ENCODE measurements at regions not wholly inside any gene's neighbourhood (a gene's known extent, or its start where the extent isn't known, plus 50 kb on each side); places are given as distances from the start of the nearest gene placed in this dataset.

DNA sequence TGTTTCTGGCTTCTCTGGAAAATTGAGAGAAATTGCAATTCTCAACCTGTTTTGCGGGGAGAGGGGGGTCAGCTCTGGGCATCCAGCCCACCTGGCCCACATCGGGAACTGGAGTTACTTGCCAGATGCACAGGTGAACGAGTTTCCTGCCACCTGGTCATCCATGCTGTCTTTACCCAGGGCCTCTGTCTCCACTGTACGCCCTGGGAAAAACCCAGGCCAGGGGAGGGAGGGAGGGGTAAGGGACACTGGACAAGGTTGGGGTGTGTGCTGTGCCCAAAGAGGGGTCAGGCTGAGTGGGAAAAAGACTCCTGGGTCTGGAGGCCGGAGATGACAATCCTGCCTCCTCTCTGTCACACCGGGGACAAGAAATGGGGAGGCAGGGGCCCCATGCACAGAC, 307.6 kb downstream of the ZNF536 start:
- DNase-seq (no peak), ATAC-seq (no peak)
- TF ChIP-seq, protein P1, sequence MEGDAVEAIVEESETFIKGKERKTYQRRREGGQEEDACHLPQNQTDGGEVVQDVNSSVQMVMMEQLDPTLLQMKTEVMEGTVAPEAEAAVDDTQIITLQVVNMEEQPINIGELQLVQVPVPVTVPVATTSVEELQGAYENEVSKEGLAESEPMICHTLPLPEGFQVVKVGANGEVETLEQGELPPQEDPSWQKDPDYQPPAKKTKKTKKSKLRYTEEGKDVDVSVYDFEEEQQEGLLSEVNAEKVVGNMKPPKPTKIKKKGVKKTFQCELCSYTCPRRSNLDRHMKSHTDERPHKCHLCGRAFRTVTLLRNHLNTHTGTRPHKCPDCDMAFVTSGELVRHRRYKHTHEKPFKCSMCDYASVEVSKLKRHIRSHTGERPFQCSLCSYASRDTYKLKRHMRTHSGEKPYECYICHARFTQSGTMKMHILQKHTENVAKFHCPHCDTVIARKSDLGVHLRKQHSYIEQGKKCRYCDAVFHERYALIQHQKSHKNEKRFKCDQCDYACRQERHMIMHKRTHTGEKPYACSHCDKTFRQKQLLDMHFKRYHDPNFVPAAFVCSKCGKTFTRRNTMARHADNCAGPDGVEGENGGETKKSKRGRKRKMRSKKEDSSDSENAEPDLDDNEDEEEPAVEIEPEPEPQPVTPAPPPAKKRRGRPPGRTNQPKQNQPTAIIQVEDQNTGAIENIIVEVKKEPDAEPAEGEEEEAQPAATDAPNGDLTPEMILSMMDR (IDR thresholded peaks at IDR 0.05): no peak
- H3K36me3 ChIP-seq: no peaks in the 10 kb centered on the region
- H3K4me1 ChIP-seq: peaks cover 6% of the 10 kb centered on the region
- no peak overlapping the region for H3K27ac ChIP-seq
- intact Hi-C loops (cut with DNase I): no loop called here
- no peak overlapping the region for H3K4me3 ChIP-seq
- H3K27me3 ChIP-seq (ENCODE audit: low read depth): peaks cover 12% of the 10 kb centered on the region
- no peaks in the 10 kb centered on the region for H3K9me3 ChIP-seq

DNA sequence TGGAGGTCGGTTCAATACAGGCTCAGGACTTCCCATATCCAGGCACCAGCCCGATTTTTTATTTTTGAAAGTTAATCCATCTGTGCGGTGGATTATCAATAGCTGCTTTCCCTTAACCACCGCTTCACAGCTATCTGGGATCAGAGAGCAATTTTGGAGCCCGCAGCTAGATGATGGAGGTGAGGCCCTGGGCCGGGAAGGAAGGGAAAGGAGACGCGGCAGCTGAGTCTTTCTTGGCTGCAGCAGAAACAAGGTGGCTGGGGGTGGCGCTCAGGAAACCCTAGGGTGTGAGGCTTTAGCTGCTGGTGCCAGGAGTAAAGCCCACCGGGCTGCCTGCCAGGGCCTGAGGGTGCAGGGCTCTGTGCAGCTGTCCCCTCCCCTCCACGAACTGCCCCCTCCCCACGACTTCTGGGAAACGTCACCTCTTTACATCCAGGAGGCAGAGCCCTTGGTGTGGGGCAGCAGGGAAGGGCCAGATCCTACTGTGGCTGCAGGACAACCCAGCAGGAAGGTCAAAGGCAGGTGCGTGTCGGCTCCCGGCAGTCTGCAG, 307.0 kb downstream of the ZNF536 start:
- no peak overlapping the region for H3K4me3 ChIP-seq
- no peak for ATAC-seq
- TF ChIP-seq, protein P1 (IDR thresholded peaks at IDR 0.05): no peak

DNA sequence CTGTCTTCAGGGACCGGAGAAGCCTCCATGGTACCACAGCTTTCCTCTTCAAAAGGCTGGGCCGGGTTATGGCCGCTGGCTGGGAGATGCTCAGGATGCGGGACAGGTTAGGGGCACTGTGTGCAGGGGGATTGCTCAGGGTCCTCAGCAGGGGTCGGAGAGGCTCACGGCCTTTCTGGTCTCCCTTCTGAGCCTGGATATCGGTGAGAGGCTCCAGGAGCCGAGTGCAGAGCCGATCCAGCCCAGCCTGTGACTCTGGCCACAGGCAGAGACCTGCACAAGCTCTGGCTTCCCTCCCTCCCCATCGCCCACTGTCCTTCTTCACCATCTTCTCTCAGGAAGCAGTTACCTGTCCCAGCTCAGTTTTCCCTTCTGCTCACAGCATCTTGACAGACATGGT, 306.0 kb downstream of the ZNF536 start:
- Histone ChIP-seq H3K36me3 (no peaks in the 10 kb centered on the region), H3K9me3 (no peaks in the 10 kb centered on the region), H3K4me3 (no peak overlapping the region), H3K27ac (no peak overlapping the region), H3K27me3 (ENCODE audit: low read depth) (peaks cover 20% of the 10 kb centered on the region), H3K4me1 (peaks cover 6% of the 10 kb centered on the region)
- ATAC-seq: no peak
- intact Hi-C loops (cut with DNase I): no loop called here
- no peak for DNase-seq
- TF ChIP-seq, protein P1 (IDR thresholded peaks at IDR 0.05): no peak

More for the DNA sequence above, 307.0 kb downstream of the ZNF536 start:
- intact Hi-C loops (cut with DNase I): no loop called here
- no peak overlapping the region for H3K27ac ChIP-seq
- no peaks in the 10 kb centered on the region for H3K9me3 ChIP-seq
- peaks cover 17% of the 10 kb centered on the region for H3K27me3 ChIP-seq (ENCODE audit: low read depth)
- H3K36me3 ChIP-seq: no peaks in the 10 kb centered on the region
- no peak for DNase-seq
- H3K4me1 ChIP-seq: peaks cover 6% of the 10 kb centered on the region

DNA sequence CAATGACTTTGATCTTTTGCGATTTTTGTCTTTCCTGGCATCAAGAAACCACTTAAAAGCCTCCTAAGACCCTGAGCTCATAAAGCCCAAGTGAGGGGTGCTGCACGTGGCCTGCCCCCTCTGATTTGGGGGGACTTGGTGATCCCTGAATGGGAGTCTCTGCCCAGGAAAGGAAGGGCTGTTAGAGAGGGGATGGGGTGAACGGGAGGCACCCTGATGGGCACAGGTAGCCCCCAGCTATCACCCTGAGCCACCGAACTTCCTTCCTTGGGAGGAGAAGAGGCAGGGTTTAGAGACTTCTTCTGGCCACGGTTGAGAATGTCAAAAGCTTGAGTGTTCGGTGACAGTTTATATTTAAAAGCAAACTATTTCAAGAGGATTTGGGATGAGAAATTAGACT, 305.5 kb downstream of the ZNF536 start:
- Histone ChIP-seq H3K27me3 (ENCODE audit: low read depth) (peaks cover 20% of the 10 kb centered on the region), H3K4me3 (no peak overlapping the region), H3K9me3 (no peaks in the 10 kb centered on the region), H3K27ac (no peak overlapping the region), H3K4me1 (peaks cover 3% of the 10 kb centered on the region), H3K36me3 (no peaks in the 10 kb centered on the region)
- intact Hi-C loops (cut with DNase I): no loop called here
- DNase-seq (no peak), ATAC-seq (no peak)
- TF ChIP-seq, protein P1 (IDR thresholded peaks at IDR 0.05): no peak

DNA sequence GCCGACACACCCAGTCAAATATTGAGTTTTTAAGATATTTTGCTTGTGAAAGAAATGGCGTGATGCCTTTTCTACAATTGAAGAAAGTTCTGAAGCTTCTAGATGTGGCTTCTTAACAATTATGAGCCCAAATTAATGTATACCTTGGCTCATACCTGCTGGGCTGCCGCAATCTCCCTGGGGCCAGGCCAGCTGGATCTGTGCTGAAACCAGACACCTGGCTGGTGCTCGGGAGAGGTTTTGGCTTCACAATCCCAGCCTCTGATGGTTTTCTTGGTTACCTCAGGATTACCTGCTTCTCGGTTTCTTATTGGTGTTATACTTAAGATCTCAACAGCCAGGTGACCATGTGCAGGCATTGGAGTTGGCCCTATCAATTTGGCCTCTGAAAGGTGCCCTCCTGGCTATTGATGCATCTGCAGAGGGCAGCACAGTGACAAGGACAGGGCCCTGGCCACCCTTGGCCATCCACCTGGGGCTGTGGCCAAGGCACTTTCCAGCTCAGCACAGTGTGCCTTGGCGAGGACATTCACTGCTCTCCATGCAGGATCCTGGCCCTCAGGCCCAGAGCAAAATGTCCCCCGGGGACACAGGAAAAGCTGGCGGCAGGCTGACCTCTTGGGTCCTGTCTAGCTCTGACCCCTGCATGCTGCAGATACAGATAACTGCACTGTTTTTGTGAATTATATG, 305.0 kb downstream of the ZNF536 start:
- ATAC-seq: no peak
- no peaks in the 10 kb centered on the region for H3K9me3 ChIP-seq
- H3K27me3 ChIP-seq (ENCODE audit: low read depth): peaks cover 20% of the 10 kb centered on the region
- no peaks in the 10 kb centered on the region for H3K4me1 ChIP-seq
- TF ChIP-seq, protein P1 (IDR thresholded peaks at IDR 0.05): no peak
- intact Hi-C loops (cut with DNase I): no loop called here
- H3K27ac ChIP-seq: no peak overlapping the region
- no peak for DNase-seq
- no peaks in the 10 kb centered on the region for H3K36me3 ChIP-seq
- H3K4me3 ChIP-seq: no peak overlapping the region
